ENCODE measurements at regions not wholly inside any gene's neighbourhood (a gene's known extent, or its start where the extent isn't known, plus 50 kb on each side); places are given as distances from the start of the nearest gene placed in this dataset.
"Not testable (repeated sequence)": the region's sequence is repeated elsewhere in the genome, so short reads cannot be mapped to it uniquely, and the experiment has no call there.

GRCh38 chr13:46463719-46464118 lies 76.7 kb upstream of the RUBCNL start:
- no peak for DNase-seq

DNA sequence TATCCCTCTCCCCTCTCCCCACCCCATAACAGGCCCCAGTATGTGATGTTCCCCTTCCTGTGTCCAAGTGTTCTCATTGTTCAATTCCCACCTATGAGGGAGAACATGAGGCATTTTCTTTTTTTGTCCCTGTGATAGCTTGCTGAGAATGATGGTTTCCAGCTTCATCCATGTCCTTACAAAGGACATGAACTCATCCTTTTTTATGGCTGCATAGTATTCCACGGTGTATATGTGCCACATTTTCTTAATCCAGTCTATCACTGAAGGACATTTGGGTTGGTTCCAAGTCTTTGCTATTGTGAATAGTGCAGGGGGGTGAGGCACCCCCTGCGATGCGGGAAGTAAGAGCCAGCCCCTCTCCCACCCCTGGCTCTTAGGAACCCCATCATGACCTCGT lies 73.2 kb upstream of the RUBCNL start:
- DNase-seq = not testable (repeated sequence)

DNA sequence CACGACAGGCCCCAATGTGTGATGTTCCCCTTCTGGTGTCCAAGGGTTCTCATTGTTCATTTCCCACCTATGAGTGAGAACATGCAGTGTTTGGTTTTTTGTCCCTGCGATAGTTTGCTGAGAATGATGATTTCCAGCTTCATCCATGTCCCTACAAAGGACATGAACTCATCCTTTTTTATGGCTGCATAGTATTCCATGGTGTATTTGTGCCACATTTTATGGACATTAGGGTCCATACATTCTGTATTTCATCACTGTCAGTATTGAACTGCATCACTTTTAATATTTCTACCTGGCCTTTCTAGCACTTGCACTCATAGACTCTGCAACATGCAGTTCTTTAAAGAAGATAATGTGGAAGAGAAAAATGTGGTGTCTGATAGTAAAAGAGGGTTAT lies 70.2 kb upstream of the RUBCNL start:
- not testable (repeated sequence) for DNase-seq

DNA sequence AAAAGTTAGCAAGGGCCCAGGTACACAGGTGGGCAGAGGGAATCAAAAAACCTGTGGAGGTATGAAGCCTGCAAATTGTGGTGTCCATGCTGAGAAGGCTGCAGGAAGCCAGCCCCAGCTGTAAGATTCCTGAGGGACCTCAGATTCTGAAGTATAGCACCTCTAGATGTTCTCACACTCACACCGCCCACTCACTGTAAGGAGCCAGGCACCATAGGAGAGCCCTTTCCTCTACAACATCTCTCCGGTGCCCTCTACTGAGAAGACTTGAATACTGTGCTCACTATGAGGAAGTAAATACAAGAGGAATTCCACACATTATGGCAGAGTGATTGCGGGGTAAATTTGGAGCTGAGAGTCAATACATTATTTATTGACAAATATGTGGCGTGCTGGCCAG lies 68.9 kb upstream of the RUBCNL start:
- DNase-seq = peak; percentile 14

DNA sequence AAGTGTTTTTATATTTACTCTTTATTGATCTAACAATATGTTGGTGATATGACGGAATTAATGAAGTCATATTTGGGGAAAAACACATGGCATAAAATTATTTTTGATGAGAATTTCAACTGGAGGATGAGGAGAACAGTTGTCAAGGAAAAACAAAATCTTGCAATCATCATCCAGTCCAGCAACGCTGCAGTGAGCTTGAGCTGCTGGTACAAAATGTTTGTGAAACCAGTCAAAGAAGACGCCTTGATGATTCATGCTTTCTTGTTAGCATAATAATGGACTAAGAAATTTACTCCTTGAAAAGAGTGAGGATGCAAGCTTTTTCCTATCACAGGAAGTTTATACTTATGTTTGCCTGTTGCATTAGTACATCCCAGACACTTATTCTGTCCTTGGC lies 64.1 kb upstream of the RUBCNL start:
- not testable (repeated sequence) for DNase-seq

DNA sequence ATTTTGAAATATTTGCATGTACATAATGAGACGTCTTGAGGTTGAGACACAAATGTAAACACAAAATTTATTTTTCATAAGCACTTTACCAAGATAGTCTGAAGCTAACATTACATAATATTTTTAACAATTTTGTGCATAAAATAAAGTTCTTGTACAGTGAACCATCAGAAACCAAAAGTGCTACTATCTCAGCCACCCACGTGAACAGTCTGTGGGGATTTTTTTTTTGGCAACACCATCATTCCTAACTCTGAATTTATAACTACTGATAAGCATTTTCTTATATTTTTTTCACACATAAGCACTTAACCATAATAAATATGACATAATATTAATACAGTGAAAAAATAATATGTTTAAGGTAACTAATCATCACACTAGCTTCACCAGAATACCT lies 62.9 kb upstream of the RUBCNL start:
- DNase-seq = not testable (repeated sequence)

DNA sequence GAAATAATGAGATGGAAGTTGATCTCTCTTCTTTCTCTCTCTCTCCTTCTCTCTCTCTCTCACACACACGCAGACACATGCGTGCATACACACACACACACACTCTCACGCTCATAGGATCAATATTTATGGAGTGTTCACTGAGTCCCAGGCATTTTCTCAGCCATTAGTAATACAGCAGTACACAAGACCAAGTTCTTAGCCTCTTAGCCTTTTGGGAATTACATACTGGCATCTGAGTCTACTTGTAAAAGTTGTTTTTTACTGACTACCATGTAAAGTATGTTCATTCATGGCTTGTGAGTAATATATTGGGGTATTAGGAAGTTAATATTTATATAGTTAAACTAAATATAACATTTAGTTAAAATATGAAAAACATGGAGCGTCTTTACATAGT lies 61.1 kb upstream of the RUBCNL start:
- DNase-seq = not testable (repeated sequence)

GRCh38 chr13:46437808-46438404 lies 50.9 kb upstream of the RUBCNL start:
- DNase-seq = not testable (repeated sequence)
